ENCODE measurements at regions not wholly inside any gene's neighbourhood (a gene's known extent, or its start where the extent isn't known, plus 50 kb on each side); places are given as distances from the start of the nearest gene placed in this dataset.

DNA sequence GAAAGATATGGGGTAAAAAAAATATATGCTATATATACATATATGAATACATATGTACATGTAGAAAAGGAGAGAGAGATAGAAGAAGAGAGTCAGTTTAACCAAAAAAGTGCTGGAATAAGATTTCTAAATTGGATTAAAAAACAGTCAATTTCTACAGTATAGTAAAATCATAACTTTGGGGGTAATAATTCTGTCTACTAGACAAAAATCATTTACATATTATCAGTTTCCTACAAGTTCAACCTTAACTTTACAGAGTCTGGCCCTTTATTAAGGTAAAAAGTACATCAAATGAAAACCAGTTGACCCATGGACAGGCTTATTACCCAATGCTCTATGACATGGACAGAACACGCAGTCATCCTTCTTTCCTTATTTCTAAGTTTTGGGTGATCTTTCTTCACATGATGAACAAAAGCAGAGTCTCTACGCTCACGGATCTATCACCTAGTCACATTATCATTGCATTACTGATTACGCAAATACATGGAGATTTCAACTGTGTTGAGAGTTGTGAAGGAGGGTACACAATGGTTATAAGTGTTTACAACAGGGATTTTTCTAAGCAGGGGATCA is 63.9 kb upstream of the SMIM36 start:
- H3K27ac ChIP-seq (ENCODE audit: low read length in 2 of 2): no peak overlapping the region
- H4K20me1 ChIP-seq (ENCODE audit: control insufficient read depth, insufficient read depth, low read length, poor library complexity, severe bottlenecking): no peaks in the 10 kb centered on the region
- H3K27me3 ChIP-seq (replicated peaks in 1 of 4; ENCODE audit: control extremely low read depth in 1 of 4, control insufficient read depth in 3 of 4, insufficient read depth in 4 of 4, low read length in 3 of 4): no peaks in the 10 kb centered on the region
- H3K27me3 Mint-ChIP-seq: no peaks in the 10 kb centered on the region
- H3K27ac Mint-ChIP-seq: no peak overlapping the region
- no peaks in the 10 kb centered on the region for H3K9me3 Mint-ChIP-seq (ENCODE audit: insufficient read depth)
- no CpG with 5 or more reads among the region's 4 CpGs for WGBS (ENCODE audit: insufficient coverage)
- no peak overlapping the region for H3K4me3 ChIP-seq (ENCODE audit: control extremely low read depth in 1 of 5, extremely low read depth in 1 of 5, insufficient read depth in 1 of 5, low read depth in 2 of 5, low read length in 4 of 5)
- no peak for TF ChIP-seq EZH2 (IDR thresholded peaks at IDR 0.05; ENCODE audit: borderline replicate concordance, insufficient read depth, low read depth, low read length, poor library complexity, severe bottlenecking)
- TF ChIP-seq, protein P1, sequence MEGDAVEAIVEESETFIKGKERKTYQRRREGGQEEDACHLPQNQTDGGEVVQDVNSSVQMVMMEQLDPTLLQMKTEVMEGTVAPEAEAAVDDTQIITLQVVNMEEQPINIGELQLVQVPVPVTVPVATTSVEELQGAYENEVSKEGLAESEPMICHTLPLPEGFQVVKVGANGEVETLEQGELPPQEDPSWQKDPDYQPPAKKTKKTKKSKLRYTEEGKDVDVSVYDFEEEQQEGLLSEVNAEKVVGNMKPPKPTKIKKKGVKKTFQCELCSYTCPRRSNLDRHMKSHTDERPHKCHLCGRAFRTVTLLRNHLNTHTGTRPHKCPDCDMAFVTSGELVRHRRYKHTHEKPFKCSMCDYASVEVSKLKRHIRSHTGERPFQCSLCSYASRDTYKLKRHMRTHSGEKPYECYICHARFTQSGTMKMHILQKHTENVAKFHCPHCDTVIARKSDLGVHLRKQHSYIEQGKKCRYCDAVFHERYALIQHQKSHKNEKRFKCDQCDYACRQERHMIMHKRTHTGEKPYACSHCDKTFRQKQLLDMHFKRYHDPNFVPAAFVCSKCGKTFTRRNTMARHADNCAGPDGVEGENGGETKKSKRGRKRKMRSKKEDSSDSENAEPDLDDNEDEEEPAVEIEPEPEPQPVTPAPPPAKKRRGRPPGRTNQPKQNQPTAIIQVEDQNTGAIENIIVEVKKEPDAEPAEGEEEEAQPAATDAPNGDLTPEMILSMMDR (IDR thresholded peaks at IDR 0.05): no peak
- intact Hi-C loops (cut with micrococcal nuclease): no loop called here
- no peak for ATAC-seq (ENCODE audit: low read depth)
- H3K79me2 ChIP-seq (ENCODE audit: control insufficient read depth, insufficient read depth, low read length): no peaks in the 10 kb centered on the region
- H3K4me3 Mint-ChIP-seq: no peak overlapping the region
- H3K9me3 ChIP-seq (ENCODE audit: control extremely low read depth in 1 of 3, control insufficient read depth in 2 of 3, insufficient read depth in 1 of 3, low read length in 2 of 3): peaks cover 0 to 5% (median 0%) of the 10 kb centered on the region in 3 donors
- POLR2A ChIA-PET: no interaction called here
- no peak overlapping the region for H3K9ac ChIP-seq (ENCODE audit: low read length)
- H2AFZ ChIP-seq (ENCODE audit: insufficient read depth, low read depth, low read length, poor library complexity, severe bottlenecking): peak overlapping the region; percentile 17
- H3K4me1 Mint-ChIP-seq: peaks cover 4% of the 10 kb centered on the region
- no peaks in the 10 kb centered on the region for H3K36me3 ChIP-seq (replicated peaks in 1 of 2; ENCODE audit: control extremely low read depth in 1 of 2, control insufficient read depth in 1 of 2, extremely low read depth in 1 of 2, insufficient read depth in 2 of 2, low read length in 1 of 2)
- peaks cover 19 to 25% of the 10 kb centered on the region in 2 donors for H3K4me1 ChIP-seq (ENCODE audit: control insufficient read depth in 2 of 2, insufficient read depth in 2 of 2, low read length in 2 of 2)
- CTCF ChIA-PET: no interaction called here
- no peak overlapping the region for H3K4me2 ChIP-seq (replicated peaks; ENCODE audit: low read depth, low read length, poor library complexity, severe bottlenecking)
- DNase-seq: no peak

- CTCF ChIA-PET: interaction anchor here (0.9 kb wide), 1 partner anchor 60 kb away, joined by 3 read pairs; no protein-coding TSS in a partner anchor
- H3K27me3 Mint-ChIP-seq: no peaks in the 10 kb centered on the region
Measured at GRCh38 chr17:55572599-55572998, 61.3 kb upstream of the SMIM36 start.

More at GRCh38 chr17:55572599-55572998, 61.3 kb upstream of the SMIM36 start:
- H3K27ac ChIP-seq (ENCODE audit: low read length in 2 of 2): no peak overlapping the region
- H3K9ac ChIP-seq (ENCODE audit: low read length): no peak overlapping the region
- H3K9me3 ChIP-seq (ENCODE audit: control extremely low read depth in 1 of 3, control insufficient read depth in 2 of 3, insufficient read depth in 1 of 3, low read length in 2 of 3): peaks cover 0 to 2% (median 0%) of the 10 kb centered on the region in 3 donors
- Mint-ChIP-seq H3K9me3 (ENCODE audit: insufficient read depth) (no peaks in the 10 kb centered on the region), H3K27ac (no peak overlapping the region), H3K4me3 (no peak overlapping the region), H3K4me1 (no peaks in the 10 kb centered on the region)
- no peak overlapping the region for H3K4me2 ChIP-seq (replicated peaks; ENCODE audit: low read depth, low read length, poor library complexity, severe bottlenecking)
- DNase-seq (no peak), ATAC-seq (ENCODE audit: low read depth) (no peak)
- H3K27me3 ChIP-seq (replicated peaks in 1 of 4; ENCODE audit: control extremely low read depth in 1 of 4, control insufficient read depth in 3 of 4, insufficient read depth in 4 of 4, low read length in 3 of 4): no peaks in the 10 kb centered on the region
- no peaks in the 10 kb centered on the region for H4K20me1 ChIP-seq (ENCODE audit: control insufficient read depth, insufficient read depth, low read length, poor library complexity, severe bottlenecking)
- WGBS (ENCODE audit: insufficient coverage): no CpG with 5 or more reads among the region's 2 CpGs
- peaks cover 18 to 22% of the 10 kb centered on the region in 2 donors for H3K4me1 ChIP-seq (ENCODE audit: control insufficient read depth in 2 of 2, insufficient read depth in 2 of 2, low read length in 2 of 2)
- TF ChIP-seq, protein P1 (IDR thresholded peaks at IDR 0.05): no peak
- no peak for TF ChIP-seq EZH2 (IDR thresholded peaks at IDR 0.05; ENCODE audit: borderline replicate concordance, insufficient read depth, low read depth, low read length, poor library complexity, severe bottlenecking)
- H2AFZ ChIP-seq (ENCODE audit: insufficient read depth, low read depth, low read length, poor library complexity, severe bottlenecking): no peak overlapping the region
- no peaks in the 10 kb centered on the region for H3K79me2 ChIP-seq (ENCODE audit: control insufficient read depth, insufficient read depth, low read length)
- H3K4me3 ChIP-seq (ENCODE audit: control extremely low read depth in 1 of 5, extremely low read depth in 1 of 5, insufficient read depth in 1 of 5, low read depth in 2 of 5, low read length in 4 of 5): no peak overlapping the region
- intact Hi-C loops (cut with micrococcal nuclease): no loop called here
- POLR2A ChIA-PET: no interaction called here
- H3K36me3 ChIP-seq (replicated peaks in 1 of 2; ENCODE audit: control extremely low read depth in 1 of 2, control insufficient read depth in 1 of 2, extremely low read depth in 1 of 2, insufficient read depth in 2 of 2, low read length in 1 of 2): no peaks in the 10 kb centered on the region
